VCaP (cell line): ENCODE measurements at regions not wholly inside any gene's neighbourhood (a gene's known extent, or its start where the extent isn't known, plus 50 kb on each side); places are given as distances from the start of the nearest gene placed in this dataset.
"Not testable (repeated sequence)": the region's sequence is repeated elsewhere in the genome, so short reads cannot be mapped to it uniquely, and the experiment has no call there.

Experiments used
- H3K27ac ChIP-seq: fragments of 450-650 bp; 2 replicates; pipeline ENCODE4 v1.5.1; 2017
- TF ChIP-seq, protein P1 (sequence below): fragments of 450-650 bp; conservative IDR thresholded peaks from 2 replicates; pipeline ENCODE4 v1.5.1; 2017; ENCODE audit warnings: mild to moderate bottlenecking, moderate library complexity

DNA sequence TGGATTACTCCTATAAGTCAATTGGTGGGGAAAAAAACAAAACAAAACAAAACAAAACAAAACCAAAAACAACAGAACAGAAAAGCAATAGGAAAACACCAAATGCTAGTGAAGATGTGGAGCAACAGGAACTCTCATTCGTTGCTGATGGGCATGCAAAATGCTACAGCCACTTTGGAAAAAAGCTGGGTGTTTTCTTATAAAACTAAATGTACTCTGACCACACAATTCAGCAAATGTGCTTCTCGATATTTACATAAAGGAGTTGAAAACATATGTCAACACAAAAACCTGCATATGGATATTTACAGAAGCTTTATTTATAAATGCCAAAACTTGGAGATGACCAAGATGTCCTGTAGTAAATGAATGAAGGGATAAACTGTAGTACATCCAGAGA lies 703.6 kb upstream of the FAM241A start:
- TF ChIP-seq, protein P1, sequence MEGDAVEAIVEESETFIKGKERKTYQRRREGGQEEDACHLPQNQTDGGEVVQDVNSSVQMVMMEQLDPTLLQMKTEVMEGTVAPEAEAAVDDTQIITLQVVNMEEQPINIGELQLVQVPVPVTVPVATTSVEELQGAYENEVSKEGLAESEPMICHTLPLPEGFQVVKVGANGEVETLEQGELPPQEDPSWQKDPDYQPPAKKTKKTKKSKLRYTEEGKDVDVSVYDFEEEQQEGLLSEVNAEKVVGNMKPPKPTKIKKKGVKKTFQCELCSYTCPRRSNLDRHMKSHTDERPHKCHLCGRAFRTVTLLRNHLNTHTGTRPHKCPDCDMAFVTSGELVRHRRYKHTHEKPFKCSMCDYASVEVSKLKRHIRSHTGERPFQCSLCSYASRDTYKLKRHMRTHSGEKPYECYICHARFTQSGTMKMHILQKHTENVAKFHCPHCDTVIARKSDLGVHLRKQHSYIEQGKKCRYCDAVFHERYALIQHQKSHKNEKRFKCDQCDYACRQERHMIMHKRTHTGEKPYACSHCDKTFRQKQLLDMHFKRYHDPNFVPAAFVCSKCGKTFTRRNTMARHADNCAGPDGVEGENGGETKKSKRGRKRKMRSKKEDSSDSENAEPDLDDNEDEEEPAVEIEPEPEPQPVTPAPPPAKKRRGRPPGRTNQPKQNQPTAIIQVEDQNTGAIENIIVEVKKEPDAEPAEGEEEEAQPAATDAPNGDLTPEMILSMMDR, result no peak
- no peak overlapping the region for H3K27ac ChIP-seq

DNA sequence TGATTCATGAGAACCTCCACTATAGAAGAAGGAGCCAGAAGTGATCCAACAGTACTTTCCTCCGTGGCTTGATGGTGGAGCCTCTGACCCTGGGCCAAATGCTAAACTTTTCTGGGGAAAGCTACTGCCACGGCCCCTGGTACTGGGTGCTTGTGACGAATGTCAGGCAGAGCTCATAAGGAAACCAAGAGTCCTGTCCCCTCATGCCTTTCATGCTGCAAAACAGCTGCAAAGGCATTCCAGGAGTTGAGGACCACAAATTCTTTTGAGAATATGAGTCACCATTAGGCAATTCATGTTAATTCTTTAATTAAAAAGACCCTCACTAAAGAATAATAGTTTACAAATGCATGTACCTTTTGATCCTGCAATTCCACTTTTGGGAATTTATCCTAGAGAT lies 700.4 kb upstream of the FAM241A start:
- not testable (repeated sequence) for H3K27ac ChIP-seq

DNA sequence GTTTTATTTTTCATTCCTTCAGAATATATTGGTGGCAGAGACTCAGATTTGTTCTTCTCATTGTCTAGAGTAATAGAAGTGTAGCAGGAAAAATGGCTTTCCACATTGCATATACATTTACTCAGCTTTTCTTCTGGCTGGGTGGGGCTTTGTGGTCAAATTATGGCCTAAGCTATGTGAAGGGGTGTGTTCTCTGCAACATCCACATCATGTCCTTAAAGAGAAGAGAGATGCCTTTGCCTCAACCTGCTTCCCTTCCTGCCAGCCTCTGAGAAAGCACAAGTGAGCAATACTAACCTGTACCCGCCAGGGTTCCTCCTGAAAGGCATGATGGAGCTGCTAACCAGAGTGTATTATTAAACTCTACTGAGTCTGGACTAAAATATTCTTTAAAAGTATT lies 695.6 kb upstream of the FAM241A start:
- no peak overlapping the region for H3K27ac ChIP-seq
- TF ChIP-seq, protein P1, result no peak

DNA sequence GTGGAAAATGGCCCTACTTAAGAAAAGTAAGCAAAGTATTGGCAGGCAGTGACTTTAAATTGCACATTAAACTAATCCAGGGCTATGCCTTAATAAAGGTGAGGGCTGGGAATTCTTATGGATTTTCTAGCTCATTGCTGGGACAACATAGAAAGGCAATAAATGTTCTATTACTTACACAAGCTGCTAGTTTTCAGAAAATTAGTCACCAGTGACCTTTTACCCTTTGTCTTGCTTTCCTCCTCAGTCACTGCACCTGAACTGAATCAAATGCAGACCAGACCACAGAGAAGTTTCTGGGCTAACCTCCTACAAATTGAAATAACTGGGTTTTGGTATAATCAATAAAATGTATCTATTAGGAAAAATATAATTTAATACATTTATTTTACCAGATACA lies 694.4 kb upstream of the FAM241A start:
- TF ChIP-seq, protein P1, result no peak
- H3K27ac ChIP-seq, result no peak overlapping the region

DNA sequence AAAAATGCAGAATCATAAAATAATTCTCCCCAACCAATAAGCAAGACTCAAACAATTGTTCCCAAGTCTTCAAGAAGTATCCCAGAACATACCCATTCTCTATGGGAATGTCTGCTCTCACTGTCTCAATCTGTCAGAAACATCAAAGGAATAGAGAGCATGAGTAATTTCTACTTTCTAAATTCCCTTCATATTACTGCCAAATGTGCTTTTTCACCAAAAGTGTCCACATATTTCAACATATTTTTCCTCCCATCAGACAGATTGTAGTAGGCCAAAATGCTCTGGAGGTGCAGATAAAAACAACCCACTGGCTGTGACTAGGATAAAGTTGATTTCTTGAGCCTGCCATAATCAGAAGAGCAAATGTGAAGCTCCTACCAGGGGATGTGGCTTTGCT lies 692.0 kb upstream of the FAM241A start:
- TF ChIP-seq, protein P1, result no peak
- no peak overlapping the region for H3K27ac ChIP-seq

DNA sequence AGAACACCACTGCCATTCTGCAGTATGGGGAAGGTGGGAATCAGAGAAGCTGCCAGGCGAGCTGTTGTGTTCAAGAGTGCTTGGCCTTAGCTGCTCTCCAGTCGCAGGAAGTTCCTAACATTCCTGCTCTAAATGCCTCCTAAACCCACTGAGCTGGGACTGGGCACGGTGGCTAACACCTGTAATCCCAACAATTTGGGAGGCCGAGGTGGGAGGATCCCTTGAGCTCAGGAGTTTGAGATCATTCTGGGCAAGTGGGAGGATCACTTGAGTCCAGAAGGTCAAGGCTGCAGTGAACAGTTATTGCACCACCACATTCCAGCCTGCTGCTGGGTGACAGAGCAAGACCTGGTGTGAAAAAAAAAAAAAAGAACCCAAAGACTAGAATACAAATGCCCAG lies 690.3 kb upstream of the FAM241A start:
- no peak overlapping the region for H3K27ac ChIP-seq
- TF ChIP-seq, protein P1, result no peak

DNA sequence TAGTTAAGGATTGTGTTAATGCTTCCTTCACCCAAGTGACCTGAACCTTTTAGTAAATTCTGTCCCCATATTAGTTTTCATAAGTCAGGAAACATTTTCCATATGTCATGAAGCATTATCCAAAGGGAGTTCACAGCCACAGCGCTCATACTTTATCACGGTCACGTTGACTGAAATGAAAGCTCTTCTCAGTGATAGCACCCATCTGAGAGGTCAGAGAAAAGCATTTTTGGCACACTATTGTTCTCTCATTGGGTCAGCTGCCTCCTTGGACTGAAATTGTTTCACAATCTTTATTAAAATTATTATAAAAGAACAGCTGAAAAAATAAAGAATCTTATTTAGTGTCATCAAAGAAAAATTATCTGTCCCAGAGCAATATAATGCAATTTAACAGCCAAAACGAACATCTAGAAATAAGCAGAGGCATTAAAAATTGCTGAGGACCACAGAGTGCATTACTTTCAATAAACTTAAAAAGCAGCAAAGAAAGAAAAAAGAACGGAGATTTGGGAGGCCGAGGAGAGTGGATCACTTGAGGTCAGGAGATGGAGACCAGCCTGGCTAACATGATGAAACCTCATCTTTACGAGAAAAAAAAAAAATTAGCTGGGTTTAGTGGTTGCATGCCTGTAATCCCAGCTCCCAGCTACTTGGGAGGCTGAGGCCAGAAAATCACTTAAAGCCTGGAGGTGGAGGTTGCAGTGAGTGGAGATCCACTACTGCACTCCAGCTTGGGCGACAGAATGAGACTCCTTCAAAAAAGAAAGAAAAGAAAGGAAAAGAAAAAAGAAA lies 680.8 kb upstream of the FAM241A start:
- TF ChIP-seq, protein P1, result no peak
- no peak overlapping the region for H3K27ac ChIP-seq

DNA sequence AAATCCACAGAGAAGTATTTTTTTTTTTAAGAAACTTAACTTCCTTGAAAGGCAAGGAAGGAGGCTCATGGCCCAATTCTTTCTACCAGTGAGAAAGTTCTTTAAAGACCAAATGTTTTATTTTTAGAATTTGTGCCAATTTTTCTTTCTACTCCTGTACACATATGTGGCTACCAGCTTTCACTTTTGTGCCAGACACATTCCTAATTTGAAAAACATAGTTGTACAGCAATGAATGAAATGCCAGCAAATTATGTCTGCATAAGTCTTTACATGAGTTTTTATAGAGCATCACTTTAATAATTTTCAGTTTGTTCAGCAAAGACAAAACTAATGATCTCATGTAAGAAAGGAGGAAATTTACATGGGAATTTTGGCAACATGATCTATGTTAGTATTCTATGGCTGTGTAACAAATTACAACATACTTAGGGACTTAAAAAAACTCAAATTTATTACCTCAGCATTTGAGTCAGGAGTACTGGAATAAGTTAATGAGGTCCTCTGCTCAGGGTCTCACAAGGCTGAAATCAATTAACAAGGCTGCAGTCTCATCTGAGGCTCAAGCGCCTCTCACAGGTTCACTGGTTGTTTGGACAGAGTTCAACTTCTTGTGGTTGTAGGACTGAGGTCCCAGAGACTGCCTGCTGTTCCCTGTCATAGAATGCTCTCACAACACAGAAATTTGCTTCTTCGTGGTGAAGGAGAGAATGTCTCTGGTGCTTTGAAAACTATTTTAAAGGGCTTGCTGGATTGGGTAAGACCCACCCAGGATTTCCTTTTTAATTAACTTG lies 678.2 kb upstream of the FAM241A start:
- TF ChIP-seq, protein P1, result no peak
- H3K27ac ChIP-seq, result no peak overlapping the region
